Activated CD4-positive, alpha-beta T cell treated with anti-CD3 and anti-CD28 coated beads for 36 hours (primary cell): ENCODE measurements at regions not wholly inside any gene's neighbourhood (a gene's known extent, or its start where the extent isn't known, plus 50 kb on each side); places are given as distances from the start of the nearest gene placed in this dataset. TPM values are rescaled to one million over a fixed set of nuclear protein-coding genes. Genes with fewer than 3 reads are reported as not detected.

Experiments
- ATAC-seq: fragments of 200-7000 bp; cut with Tn5 transposase; one replicate; pipeline ENCODE4 v1.10.0; 2021; ENCODE audit warnings: mild to moderate bottlenecking, moderate library complexity
- CTCF ChIA-PET: fragments of 350-600 bp; sonication (Branson Sonifier 250); formaldehyde crosslinking; loops from one replicate; lab custom pipeline; 2021; ENCODE audit warnings: antibody characterized with exemption; lab: Charles Lee
- POLR2A ChIA-PET: fragments of 350-600 bp; sonication (Branson Sonifier 250); formaldehyde crosslinking; loops from one replicate; lab custom pipeline; 2021; ENCODE audit warnings: antibody characterized with exemption, inconsistent platforms; lab: Charles Lee
- DNase-seq: peaks from one replicate; pipeline ENCODE4 v3.0.0-alpha.2; 2020
- H3K27ac Mint-ChIP-seq: one replicate; pipeline ENCODE4 v1.8.0; 2021; ENCODE audit warnings: mixed read lengths
- H3K27me3 Mint-ChIP-seq: one replicate; pipeline ENCODE4 v1.8.0; 2021; ENCODE audit warnings: mixed read lengths
- H3K36me3 Mint-ChIP-seq: one replicate; pipeline ENCODE4 v1.8.0; 2021; ENCODE audit warnings: low read depth, mixed read lengths
- H3K4me1 Mint-ChIP-seq: one replicate; pipeline ENCODE4 v1.8.0; 2021; ENCODE audit warnings: mixed read lengths
- H3K4me3 Mint-ChIP-seq: one replicate; pipeline ENCODE4 v1.8.0; 2021; ENCODE audit warnings: mild to moderate bottlenecking, moderate library complexity, mixed read lengths
- H3K9me3 Mint-ChIP-seq: one replicate; pipeline ENCODE4 v1.8.0; 2021; ENCODE audit warnings: low read depth, mixed read lengths
- intact Hi-C, 2 experiments: fragments of 100-400 bp; cut with DNase I in 1 of 2; cut with micrococcal nuclease in 1 of 2; formaldehyde crosslinking; loops; one replicate each; pipeline versions ENCODE4 v1.14.2 to v1.15.1; 2022 to 2024; cut with DNase I, micrococcal nuclease
- microRNA-seq: library from miRNA; unstranded; fragments of <30 nt; microRNA quantifications from one replicate; pipeline ENCODE4 v1.2.0, GENCODE V29; 2021; ENCODE audit warnings: borderline replicate concordance

GRCh38 chr13:99614465-99614885, 113.2 kb downstream of the TM9SF2 start:
- Mint-ChIP-seq H3K27me3 (no peaks in the 10 kb centered on the region), H3K9me3 (no peaks in the 10 kb centered on the region), H3K36me3 (no peaks in the 10 kb centered on the region), H3K4me1 (peaks cover 20% of the 10 kb centered on the region), H3K27ac (no peak overlapping the region), H3K4me3 (no peak overlapping the region)
- ChIA-PET CTCF (interaction anchor here (0.5 kb wide), 1 partner anchor 498 kb away, joined by 3 read pairs; no protein-coding TSS in a partner anchor), POLR2A (no interaction called here)
- intact Hi-C loops: loop anchor here (1.0 to 2.0 kb wide), 2 partner anchors 172 kb away; no protein-coding TSS in a partner anchor
- ATAC-seq: peak; percentile 77
- peak; percentile 36 for DNase-seq

Small RNA genes lying in the stretch of these regions (microRNA-seq; reads per million reads assigned to microRNA genes)
- not detected for gene MIR4306
